Skeletal muscle cell (primary cell): ENCODE measurements at regions not wholly inside any gene's neighbourhood (a gene's known extent, or its start where the extent isn't known, plus 50 kb on each side); places are given as distances from the start of the nearest gene placed in this dataset.

Source experiments
- DNase-seq: peaks from one replicate; pipeline ENCODE4 v3.0.0-alpha.2; 2010; ENCODE audit warnings: low read depth
- H3K4me3 ChIP-seq: 2 replicates; pipeline ENCODE4 v1.5.1; 2011; ENCODE audit warnings: low read depth, mild to moderate bottlenecking, control low read depth, low read length, moderate library complexity

DNA sequence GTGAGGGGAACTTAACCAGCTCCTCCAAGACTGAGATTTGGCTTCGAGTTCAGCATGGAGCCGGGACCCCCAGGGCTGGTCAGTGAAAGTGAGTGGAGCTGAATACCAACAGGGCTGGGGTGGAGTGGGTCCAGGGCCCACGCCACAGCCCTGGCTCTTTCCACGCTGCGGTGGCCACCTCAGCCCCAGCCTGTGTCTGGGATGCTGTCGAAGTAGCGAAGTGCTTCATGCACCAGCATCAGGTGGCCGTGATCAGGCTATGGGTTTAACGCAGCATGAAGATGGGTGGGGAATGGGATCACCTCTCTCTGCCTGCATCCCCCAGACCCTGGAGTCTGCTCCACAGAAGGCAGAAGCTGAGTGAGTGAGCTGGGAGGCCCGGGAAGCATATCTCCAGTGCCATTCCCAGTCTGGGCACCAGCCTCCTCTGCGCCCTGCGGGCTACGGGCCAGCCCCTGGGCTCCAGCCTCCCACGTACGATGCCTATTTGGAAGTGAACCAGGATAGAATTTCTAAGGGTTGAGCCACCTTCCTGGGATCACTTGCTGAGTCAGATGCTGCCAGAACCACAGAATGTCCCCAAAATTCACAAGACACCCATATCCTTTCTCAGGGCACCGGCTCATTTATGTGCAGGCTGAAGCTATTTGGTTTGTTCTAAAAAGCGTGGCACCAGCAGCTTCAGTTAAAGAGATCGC, 131.1 kb upstream of the CHST15 start:
- no peak for DNase-seq
- H3K4me3 ChIP-seq, result no peak overlapping the region

DNA sequence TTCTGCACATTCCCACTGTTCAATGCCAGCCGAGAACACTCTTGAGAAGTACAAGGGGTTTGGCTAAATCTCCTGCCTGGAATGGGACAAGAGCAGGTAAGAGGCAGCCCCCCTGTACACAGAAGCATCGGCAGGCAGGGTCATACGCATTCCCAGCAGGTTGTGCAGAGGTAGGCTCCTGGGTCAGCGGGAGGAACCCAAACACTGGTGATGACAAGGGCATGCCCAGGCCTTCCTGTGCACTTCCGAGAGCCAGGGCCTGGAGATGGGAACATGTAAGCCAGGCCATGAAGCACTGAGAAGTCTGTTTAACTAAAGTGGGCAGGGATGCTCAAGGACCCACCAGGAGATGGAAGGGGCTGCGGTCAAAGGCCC, 130.3 kb upstream of the CHST15 start:
- H3K4me3 ChIP-seq, result no peak overlapping the region

DNA sequence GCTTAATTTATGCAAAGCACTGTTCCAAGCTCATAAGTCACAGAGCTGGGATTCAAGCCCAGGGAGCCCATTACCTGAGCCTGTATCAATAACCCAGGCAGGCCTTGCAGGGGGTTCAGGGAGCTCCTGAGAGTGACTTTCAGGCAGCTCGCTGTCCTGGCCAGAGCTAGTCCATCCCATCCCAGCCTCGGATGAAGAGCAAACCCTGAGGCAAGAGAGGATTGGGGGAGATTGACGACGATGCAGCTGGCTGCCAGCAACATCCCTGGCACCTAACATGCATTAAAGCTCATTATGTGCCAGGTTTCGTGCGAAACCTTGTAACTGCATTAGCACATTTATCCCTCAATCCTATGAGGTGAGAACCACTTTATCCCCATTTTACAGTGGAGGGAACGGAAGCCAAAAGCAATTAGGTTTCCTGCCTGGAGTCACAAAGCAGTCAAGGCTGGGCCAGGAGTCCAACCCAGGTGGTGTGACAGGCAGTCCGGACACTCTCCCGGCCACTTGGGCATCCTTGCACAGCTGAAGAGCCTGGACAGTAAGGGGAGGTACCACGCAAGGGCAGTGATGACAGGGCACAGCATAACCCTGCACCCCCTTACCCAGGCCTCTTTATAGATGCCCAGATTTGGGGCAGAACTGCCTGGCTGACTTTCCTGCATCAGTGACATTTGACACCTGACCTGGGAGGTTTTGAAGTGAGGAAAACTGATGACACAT, 129.8 kb upstream of the CHST15 start:
- no peak for DNase-seq

More for the DNA sequence above, 130.3 kb upstream of the CHST15 start:
- no peak for DNase-seq

DNA sequence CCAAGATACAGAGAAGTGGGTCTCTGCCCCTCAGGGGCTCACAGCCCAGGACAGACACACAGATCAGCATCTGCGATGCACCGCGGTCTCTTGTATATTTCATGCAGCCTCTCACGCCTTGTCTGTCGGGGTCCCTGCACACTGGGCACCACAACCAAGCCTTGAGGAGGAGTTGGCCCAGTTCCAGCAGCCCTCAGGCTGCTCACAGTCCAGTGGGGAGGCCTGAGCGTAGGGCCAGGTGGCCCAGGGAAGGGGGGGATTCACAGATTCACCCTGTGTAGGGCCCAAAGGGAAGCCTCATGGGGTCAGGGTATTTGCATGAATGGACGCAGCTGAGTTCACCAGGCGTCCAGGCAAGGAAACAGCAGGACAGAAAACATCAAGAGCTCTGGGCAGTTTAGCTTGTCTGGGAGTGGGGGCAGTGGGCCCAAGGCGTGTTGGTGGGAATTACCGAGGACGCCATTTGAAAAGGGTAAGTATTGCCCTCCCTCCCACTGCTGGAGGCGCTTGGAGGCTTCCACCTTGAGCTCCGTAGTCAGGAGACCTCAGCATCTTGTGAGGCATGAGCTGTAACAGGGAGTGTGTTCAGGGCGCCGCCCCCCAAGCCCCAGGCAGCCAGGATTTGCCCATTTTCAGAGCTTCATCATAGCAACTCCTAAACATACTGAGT, 129.1 kb upstream of the CHST15 start:
- no peak for DNase-seq
- no peak overlapping the region for H3K4me3 ChIP-seq

More for the DNA sequence above, 129.8 kb upstream of the CHST15 start:
- no peak overlapping the region for H3K4me3 ChIP-seq

DNA sequence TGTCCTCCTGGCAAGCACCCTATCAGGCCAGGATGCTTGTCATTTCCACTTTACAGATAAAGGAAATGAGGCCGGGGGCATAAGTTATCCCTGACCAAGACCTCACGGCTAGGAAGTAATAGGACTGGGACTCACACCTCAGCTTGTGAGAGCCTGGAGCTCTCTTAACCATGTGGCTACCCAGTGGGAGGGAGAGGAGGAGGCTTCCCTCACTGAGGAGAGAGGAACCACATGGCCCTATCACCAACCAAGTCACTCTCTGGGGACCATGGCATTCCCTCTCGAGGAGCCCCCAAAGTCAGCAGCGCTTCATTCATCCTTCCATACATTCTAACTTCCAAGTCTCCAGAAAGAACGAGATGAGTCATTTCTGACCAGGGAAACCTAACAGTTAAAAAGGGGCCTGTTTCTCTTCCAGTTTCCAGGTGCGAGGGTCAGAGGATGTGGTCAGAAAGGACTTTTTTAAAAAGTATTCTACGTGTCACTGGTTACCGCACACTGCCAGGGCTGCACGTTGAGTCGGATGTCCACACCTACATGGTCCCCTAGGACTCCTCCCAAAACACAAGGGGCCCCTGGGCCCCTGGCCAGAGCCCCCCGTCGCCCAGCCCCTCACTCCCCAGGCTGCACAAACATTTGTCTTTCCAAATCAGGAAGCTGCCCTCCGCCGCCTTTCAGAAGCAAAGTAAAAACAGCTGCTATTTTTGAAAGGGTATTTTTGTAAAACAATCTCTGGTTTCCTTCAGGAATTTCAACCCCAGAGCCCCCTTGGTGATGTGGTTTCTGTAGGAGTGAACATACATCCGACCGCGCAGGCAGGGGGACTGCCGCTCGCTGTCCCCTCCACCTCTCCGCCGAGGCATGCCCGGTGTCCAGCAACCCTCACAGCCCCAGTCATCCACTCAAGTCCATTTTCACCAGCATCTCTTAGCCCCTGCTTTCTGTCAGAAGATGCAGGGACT, 128.2 kb upstream of the CHST15 start:
- DNase-seq, result peak; percentile 3
- H3K4me3 ChIP-seq, result no peak overlapping the region

DNA sequence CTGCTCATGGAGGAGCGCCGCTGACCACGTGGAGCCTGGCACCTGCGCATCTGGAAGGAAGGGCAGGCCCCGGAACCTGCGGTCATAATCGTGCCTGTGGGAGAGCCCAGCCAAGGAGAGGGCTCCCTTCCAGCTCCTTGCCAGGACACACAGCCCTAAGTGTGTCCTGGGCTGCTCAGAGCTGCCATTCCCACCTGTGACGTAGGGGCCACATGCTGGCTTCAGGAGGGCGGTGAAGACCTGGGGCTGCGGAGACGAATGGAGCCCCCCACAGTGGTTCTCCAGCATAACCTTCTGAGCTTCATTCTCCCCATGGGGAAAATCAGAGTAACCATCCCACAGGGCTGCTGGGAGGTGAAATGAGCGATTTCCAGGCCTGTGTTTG, 127.6 kb upstream of the CHST15 start:
- no peak for DNase-seq
- no peak overlapping the region for H3K4me3 ChIP-seq

DNA sequence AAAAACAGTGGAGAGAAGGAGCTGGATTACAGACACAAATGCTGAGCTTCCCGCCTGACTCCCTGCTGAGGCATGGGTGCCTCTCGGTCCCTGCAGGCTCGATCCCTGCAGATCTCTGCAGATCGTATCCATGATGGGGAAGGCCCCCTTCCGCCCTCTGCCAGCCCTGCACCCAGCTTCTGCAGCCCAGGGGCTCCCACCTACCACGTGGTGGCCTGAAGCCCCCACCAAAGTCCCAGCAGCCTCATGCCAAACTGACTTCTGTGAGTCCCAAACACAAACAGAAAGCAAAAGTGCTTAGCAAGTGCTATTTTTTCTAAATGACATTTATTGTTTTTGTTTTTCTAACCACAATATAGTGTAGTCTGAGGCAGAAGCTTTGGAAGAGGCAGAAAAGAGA, 127.1 kb upstream of the CHST15 start:
- DNase-seq, result no peak
- no peak overlapping the region for H3K4me3 ChIP-seq

DNA sequence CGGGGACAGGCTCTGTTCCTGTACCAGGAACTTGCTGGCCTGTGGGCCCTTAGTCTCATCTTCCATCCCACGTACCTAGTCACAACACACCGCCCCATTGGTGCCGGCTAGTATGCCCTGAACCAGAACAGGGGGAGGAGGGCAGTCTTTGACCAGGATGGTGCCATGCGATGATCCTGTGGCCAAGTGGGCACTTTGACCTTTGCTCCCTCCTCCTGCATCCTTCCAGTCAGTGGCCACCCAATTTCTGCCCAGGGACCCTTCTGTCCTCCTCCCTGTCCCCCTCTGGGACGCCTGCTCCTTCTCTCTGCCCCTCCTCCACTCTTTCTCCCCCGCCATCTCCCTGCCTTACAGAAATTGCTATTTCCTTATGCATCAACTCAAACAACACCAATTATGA, 126.3 kb upstream of the CHST15 start:
- DNase-seq, result no peak
- H3K4me3 ChIP-seq, result no peak overlapping the region

DNA sequence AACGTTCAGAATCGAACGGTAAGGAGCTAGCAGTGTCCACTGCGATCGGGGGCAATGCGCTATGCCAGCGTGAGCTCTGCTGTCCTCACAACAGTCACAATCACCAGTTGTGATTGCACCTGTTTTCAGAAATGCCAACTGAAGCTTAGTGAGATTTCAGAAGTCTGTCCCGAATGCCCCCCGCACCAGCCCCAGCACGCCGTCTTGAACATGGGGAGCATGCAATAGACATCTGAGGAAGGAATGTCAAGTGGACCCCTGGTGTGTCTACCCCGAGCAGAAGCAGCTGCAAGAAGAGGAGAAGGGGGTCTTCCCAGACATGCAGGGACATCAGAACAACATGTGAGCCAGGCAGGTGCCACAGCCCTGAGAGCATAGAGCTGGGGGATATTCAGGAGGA, 125.7 kb upstream of the CHST15 start:
- no peak overlapping the region for H3K4me3 ChIP-seq
- no peak for DNase-seq

DNA sequence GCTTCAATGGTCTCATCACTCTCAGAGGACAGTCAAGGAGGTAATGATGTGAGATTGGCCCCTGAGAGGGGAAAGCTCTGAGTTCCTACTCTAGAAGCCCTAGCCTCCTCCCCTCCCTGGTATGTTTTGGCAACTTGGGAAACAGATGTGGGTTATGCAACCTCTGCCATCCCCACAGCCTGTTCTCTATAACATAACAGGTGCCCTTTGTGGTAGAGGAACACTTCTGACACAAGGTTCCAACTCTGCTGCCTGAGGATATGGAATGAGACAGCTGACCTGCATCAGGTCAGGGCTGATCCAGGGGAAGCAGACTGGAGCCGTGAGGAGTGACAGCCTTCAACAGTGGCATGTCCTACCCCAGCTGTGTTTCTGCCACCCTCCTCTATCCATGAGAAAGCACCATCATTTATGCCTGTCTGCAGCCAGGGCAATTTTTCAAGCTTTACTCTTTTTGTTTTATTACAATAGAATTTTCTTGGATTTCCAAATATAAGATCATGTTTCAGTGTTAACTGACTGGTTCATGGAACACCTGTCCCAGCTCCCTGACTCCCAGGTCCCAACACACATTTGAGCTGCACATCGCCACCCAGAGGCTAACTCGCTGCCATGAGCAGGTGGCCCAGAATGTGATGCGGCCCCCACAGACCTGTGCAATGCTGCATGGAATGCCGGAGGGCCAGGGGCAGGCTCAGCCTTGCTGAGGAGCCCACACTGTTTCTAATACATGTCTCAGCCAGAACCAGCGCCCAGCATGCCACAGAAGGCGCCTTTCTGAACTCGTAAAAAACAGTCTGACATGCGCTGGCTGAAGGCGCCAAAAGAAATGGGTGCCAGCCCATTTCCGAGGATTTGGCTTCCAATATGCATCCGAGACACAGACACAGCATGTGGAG, 124.8 kb upstream of the CHST15 start:
- DNase-seq, result peak; percentile 3
- no peak overlapping the region for H3K4me3 ChIP-seq

DNA sequence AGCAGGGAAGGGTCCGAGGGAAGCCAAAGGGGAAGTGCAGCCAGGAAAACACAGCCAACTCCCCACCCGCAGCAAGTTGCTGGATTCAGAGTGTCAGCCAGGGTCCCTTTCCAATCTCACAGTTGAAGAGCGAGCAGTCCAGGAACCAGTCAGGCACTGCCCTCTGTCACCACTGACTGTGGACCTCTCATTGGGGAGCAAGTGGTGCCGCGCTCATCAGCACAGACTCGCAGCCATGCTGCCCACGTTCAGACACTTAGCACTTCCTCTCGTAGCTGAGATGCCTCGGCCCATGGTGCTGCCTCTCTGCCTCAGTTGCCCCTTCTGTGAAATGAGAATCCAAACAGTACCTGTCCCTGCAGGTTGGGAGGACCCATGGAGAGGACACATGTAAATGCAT, 123.6 kb upstream of the CHST15 start:
- no peak for DNase-seq
- no peak overlapping the region for H3K4me3 ChIP-seq

DNA sequence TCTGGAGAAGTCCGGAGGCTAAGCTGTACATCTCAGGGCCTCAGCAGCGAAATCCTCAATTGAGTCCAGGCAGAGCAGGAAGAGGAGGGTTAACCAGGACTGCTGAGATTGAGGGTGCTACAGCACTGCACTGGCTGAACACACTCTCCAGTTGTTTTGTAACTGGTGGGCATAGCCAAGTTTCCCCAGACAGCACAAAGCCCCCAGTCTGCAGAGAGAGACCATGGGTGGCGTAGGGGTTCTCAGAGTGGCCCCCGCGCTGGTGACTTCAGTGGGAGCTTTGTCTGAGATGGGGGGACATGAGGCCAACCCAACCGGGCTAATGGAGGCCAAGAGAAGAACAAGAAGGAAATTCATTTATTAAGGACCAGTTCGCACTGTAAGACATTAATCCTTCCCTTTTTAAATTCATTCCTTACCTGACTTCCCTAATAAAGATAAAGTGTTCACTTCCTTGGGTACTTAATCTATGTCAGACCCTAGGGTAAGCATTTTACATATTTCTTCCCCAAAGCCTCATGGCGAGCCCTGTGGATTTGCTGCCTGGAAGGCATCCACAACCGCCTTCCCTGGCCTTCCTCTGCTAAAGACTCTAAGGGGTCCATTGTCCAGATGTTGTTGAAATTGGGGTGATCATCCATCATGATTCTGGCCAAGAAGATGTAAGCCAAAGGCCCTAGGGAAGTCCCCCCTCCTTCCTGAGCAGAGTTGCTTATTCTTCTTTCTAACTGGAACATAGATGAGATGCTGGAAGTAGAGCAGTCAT, 121.4 kb upstream of the CHST15 start:
- no peak for DNase-seq
- no peak overlapping the region for H3K4me3 ChIP-seq

DNA sequence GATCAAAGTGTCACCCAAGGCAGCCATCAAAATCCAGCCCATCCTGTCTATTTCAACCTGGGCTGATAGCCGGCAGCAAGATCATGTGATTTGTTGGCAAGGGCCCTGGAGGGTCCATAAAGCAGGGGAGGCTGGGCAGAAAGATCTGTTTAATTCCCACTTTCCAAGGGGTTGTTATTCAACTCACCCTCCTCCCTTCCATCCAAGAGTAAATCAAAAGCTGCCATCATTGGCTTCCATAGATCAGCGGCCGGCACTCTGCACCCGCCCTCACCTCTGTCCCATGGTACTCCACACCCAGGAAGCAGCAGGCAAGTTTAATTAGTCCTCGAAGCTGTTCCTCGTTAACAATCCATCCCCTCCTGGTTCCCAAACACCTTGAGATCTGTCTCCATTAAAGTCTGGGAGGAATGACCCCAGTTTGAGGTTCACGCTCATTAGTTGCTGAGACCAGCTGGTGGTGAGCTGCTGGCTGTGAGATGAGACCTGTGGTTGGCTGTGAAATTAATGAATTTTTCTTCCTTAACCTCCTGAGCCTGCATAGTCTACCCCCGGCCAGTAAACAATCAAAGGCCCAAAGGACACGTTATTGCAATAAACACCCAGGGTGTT, 120.6 kb upstream of the CHST15 start:
- no peak overlapping the region for H3K4me3 ChIP-seq
- no peak for DNase-seq

DNA sequence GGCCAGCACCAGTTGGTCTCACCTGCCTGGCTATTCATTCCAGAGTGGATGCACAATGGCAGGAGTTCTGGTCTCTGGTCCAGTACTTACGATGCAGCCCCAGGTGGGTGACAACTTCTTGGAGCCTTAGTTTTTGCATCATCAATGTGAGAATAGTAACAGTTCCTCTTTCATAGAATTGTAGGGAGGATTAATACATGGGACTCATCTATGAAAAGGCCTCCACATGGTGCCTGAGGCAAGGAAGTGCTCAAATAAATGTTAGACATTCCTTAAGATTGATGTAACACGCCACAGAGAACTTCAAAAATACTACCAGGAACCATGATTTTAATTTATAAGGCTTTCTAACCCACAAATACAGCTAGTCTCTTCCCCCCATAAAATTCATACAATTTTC, 120.1 kb upstream of the CHST15 start:
- no peak for DNase-seq
- H3K4me3 ChIP-seq, result no peak overlapping the region

DNA sequence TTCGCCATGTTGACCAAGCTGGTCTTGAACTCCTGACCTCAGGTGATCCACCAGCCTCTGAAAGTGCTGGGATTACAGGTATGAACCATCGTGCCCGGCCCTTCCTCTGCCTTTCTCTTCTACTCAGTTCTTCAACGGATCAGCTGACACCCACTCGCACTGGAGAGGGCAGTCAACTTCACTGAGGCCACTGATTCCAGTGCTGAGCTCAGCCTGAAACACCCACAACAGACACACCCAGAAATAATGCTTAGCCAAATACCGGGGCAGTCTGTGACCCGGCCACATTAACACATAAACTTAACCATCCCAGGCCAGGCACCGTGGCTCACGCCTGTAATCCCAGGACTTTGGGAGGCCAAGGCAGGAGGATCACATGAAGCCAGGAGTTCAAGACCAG, 119.3 kb upstream of the CHST15 start:
- no peak for DNase-seq
- no peak overlapping the region for H3K4me3 ChIP-seq

DNA sequence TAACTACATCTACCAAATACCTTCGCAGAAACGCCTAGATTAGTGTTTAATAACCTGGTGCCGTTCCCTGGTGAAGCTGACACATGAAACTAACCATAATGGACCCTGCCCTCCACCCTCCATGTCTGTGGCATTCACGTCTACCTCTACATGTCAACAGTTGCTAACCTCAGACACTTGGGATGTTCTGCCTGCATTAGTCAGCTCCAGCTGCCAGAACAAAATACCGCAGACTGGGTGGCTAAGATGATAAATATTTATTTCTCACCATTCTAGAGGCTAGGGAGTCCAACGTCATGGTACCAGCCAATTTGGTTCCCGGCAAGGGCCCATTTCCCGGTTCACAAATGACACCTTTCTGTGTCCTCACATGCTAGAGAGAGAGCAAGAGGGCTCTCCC, 118.5 kb upstream of the CHST15 start:
- no peak overlapping the region for H3K4me3 ChIP-seq
- peak; percentile 44 for DNase-seq

DNA sequence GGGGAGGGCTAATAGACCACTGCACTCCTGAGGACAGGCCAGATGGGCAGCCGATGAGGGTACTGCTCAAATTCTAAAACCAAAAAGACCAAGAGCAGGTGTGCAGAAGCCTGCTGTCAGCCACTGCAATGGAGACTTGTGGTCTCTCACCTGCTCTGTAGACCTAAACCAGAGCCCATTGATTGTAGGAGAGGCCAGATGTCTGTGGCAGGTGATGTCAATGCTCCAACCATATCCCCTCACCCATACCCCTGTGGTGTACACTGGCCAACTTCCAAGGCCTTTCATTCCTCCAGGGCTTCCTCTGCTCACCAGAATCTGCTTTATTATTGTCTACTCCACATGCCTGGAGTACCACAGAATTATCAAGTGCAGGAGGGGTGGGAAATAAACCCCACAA, 116.9 kb upstream of the CHST15 start:
- DNase-seq, result peak; percentile 14
- H3K4me3 ChIP-seq, result no peak overlapping the region

DNA sequence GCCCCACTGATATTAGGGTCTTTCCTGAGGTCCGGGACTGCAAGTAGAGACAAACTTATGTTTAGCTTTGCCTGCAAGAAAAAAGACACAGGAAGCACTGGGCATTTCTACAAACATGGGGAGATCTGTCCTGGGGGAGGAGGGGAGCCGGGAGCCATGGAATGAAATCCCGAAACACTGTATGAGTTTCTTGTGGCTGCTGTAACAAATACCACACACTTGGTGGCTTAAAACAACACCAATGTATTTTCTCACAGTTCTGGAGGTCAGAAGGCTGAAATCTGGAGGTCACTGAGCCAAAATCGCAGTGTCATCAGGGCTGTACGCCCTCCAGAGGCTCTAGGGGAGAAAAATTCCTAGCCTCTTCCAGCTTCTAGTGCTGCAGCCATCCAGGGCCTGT, 114.0 kb upstream of the CHST15 start:
- no peak overlapping the region for H3K4me3 ChIP-seq
- DNase-seq, result no peak
